ENCODE measurements at regions not wholly inside any gene's neighbourhood (a gene's known extent, or its start where the extent isn't known, plus 50 kb on each side); places are given as distances from the start of the nearest gene placed in this dataset.
"Not testable (repeated sequence)": the region's sequence is repeated elsewhere in the genome, so short reads cannot be mapped to it uniquely, and the experiment has no call there.

DNA sequence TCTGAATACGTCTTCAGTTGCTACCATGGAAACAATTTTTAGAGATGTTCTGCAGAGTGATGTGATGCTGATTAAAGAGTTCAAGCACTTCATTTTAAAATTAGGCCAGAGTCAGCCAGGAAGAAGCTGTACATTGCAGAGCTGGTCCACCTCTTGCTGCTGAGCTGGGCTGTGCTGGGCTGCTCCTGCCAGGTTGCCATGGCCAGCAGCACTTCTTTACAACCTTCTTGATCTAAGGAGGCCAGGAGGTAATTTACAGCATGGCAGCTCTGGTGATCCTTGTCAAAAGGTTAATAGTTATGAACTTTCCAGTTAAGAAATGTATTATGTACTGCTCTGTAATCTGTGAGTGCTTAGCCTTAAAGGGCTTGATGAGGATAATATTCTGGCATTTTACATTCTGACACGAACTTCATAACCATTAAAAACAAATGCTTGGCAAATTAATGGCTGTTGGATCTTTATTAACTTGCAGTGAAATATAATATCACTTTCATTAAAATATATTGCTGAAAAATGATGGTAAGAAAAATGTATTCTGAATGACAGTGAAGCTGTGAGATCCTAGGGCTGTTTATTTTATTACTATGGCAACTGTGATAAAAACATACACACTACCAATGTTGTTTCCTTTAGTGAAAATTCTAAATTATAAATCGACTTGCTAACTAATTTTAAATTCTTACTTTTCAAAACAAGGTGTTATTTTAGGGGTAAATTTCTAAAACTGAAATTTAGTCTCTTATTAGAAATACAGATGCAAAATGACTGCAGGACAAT, 259.7 kb downstream of the RFPL4B start:
- Mint-ChIP-seq H3K4me1 (no peaks in the 10 kb centered on the region), H3K4me3 (no peak overlapping the region), H3K36me3 (ENCODE audit: low read depth) (peaks cover 25% of the 10 kb centered on the region), H3K27me3 (ENCODE audit: insufficient read depth, low read depth, poor library complexity) (no peaks in the 10 kb centered on the region), H3K9me3 (peaks cover 37% of the 10 kb centered on the region), H3K27ac (no peak overlapping the region)
- DNase-seq (ENCODE audit: low spot score) (no peak), ATAC-seq (no peak)
- no peaks in the 10 kb centered on the region for H3F3A ChIP-seq (replicated peaks; ENCODE audit: low read depth)
- H3K4me3 ChIP-seq: no peak overlapping the region
- H3K36me3 ChIP-seq (ENCODE audit: insufficient read depth): no peaks in the 10 kb centered on the region; the same call in 1 of the 2 replicates
- H2AFZ ChIP-seq: no peak overlapping the region
- H3K9me2 ChIP-seq (ENCODE audit: insufficient read depth): peaks cover 3% of the 10 kb centered on the region; the same call in 1 of the 2 replicates
- no peaks in the 10 kb centered on the region for H3K79me2 ChIP-seq (replicated peaks; ENCODE audit: insufficient read depth)
- no peaks in the 10 kb centered on the region for H3K27me3 ChIP-seq (ENCODE audit: insufficient read depth)
- H3K27ac ChIP-seq (ENCODE audit: low read depth): no peak overlapping the region
- no peaks in the 10 kb centered on the region for H4K20me1 ChIP-seq (replicated peaks; ENCODE audit: insufficient read depth)
- H3K4me2 ChIP-seq: no peak overlapping the region
- H3K4me1 ChIP-seq (ENCODE audit: insufficient read depth): no peaks in the 10 kb centered on the region
- TF ChIP-seq CREB1 (CRISPR knock-in tag; IDR thresholded peaks at IDR 0.05; ENCODE audit: low read depth) (no peak), ZNF114 (CRISPR knock-in tag; IDR thresholded peaks at IDR 0.05) (no peak), ZNF462 (CRISPR knock-in tag; IDR thresholded peaks at IDR 0.05) (no peak)

DNA sequence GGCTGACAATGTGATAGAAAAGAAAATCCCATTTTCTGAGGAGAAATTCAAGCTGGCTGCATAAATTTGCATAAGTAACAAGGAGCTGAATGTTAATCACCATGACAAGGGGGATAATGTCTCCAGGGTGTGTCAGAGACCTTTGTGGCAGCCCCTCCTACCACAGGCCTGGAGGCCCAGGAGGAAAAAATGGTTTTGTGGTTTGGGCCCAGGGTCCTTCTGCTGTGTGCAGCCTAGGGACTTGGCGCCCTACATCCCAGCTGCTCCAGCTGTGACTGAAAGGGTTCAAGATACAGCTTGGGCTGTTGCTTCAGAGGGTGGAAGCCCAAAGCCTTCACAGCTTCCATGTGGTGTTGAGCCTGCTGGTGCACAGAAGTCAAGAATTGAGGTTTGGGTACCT, 261.8 kb downstream of the RFPL4B start:
- ATAC-seq; H3K4me1 ChIP-seq (ENCODE audit: insufficient read depth); H3K4me3 Mint-ChIP-seq; H3K27me3 ChIP-seq (ENCODE audit: insufficient read depth); H4K20me1 ChIP-seq (replicated peaks; ENCODE audit: insufficient read depth); DNase-seq (ENCODE audit: low spot score); H2AFZ ChIP-seq; H3K9me2 ChIP-seq (ENCODE audit: insufficient read depth); H3K27ac ChIP-seq (ENCODE audit: low read depth); H3K4me1 Mint-ChIP-seq; H3K27me3 Mint-ChIP-seq (ENCODE audit: insufficient read depth, low read depth, poor library complexity); H3K4me3 ChIP-seq; H3K79me2 ChIP-seq (replicated peaks; ENCODE audit: insufficient read depth); H3K27ac Mint-ChIP-seq; H3K36me3 ChIP-seq (ENCODE audit: insufficient read depth); H3F3A ChIP-seq (replicated peaks; ENCODE audit: low read depth); H3K4me2 ChIP-seq: not testable (repeated sequence)
- peaks cover 25% of the 10 kb centered on the region for H3K36me3 Mint-ChIP-seq (ENCODE audit: low read depth)
- H3K9me3 Mint-ChIP-seq: peaks cover 33% of the 10 kb centered on the region
